ENCODE measurements at regions not wholly inside any gene's neighbourhood (a gene's known extent, or its start where the extent isn't known, plus 50 kb on each side); places are given as distances from the start of the nearest gene placed in this dataset.

GRCh38 chr16:52742052-52742451 is 195.1 kb upstream of the TOX3 start:
- TF ChIP-seq FOXP2 (optimal IDR thresholded peaks at IDR 0.05; ENCODE audit: borderline replicate concordance, extremely low read depth, extremely low read length, insufficient read depth) (no peak), TAF1 (IDR thresholded peaks at IDR 0.05; ENCODE audit: borderline replicate concordance, insufficient read depth, low read length) (no peak), REST (IDR thresholded peaks at IDR 0.05; ENCODE audit: insufficient read depth in 1 of 2, low read depth in 2 of 2, low read length in 2 of 2) (no peak), POLR2AphosphoS5 (IDR thresholded peaks at IDR 0.05; ENCODE audit: low read depth, low read length) (no peak), SIN3A (IDR thresholded peaks at IDR 0.05; ENCODE audit: borderline replicate concordance, insufficient read depth, low read length) (no peak)

GRCh38 chr16:52741351-52741750 is 194.4 kb upstream of the TOX3 start:
- TF ChIP-seq REST (IDR thresholded peaks at IDR 0.05; ENCODE audit: insufficient read depth in 1 of 2, low read depth in 2 of 2, low read length in 2 of 2) (no peak), POLR2AphosphoS5 (IDR thresholded peaks at IDR 0.05; ENCODE audit: low read depth, low read length) (no peak), SIN3A (IDR thresholded peaks at IDR 0.05; ENCODE audit: borderline replicate concordance, insufficient read depth, low read length) (no peak), FOXP2 (optimal IDR thresholded peaks at IDR 0.05; ENCODE audit: borderline replicate concordance, extremely low read depth, extremely low read length, insufficient read depth) (no peak), TAF1 (IDR thresholded peaks at IDR 0.05; ENCODE audit: borderline replicate concordance, insufficient read depth, low read length) (no peak)

GRCh38 chr16:52740766-52741165 is 193.8 kb upstream of the TOX3 start:
- TF ChIP-seq TAF1 (IDR thresholded peaks at IDR 0.05; ENCODE audit: borderline replicate concordance, insufficient read depth, low read length) (no peak), FOXP2 (optimal IDR thresholded peaks at IDR 0.05; ENCODE audit: borderline replicate concordance, extremely low read depth, extremely low read length, insufficient read depth) (no peak)

GRCh38 chr16:52740333-52740732 is 193.4 kb upstream of the TOX3 start:
- TF ChIP-seq FOXP2 (optimal IDR thresholded peaks at IDR 0.05; ENCODE audit: borderline replicate concordance, extremely low read depth, extremely low read length, insufficient read depth) = no peak
- no peak for TF ChIP-seq TAF1 (IDR thresholded peaks at IDR 0.05; ENCODE audit: borderline replicate concordance, insufficient read depth, low read length)
- TF ChIP-seq REST (IDR thresholded peaks at IDR 0.05; ENCODE audit: insufficient read depth in 1 of 2, low read depth in 2 of 2, low read length in 2 of 2) = no peak
- TF ChIP-seq SIN3A (IDR thresholded peaks at IDR 0.05; ENCODE audit: borderline replicate concordance, insufficient read depth, low read length) = no peak

- no peak for TF ChIP-seq SIN3A (IDR thresholded peaks at IDR 0.05; ENCODE audit: borderline replicate concordance, insufficient read depth, low read length)
- no peak for TF ChIP-seq POLR2AphosphoS5 (IDR thresholded peaks at IDR 0.05; ENCODE audit: low read depth, low read length)
- no peak for TF ChIP-seq REST (IDR thresholded peaks at IDR 0.05; ENCODE audit: insufficient read depth in 1 of 2, low read depth in 2 of 2, low read length in 2 of 2)
- TF ChIP-seq TAF1 (IDR thresholded peaks at IDR 0.05; ENCODE audit: borderline replicate concordance, insufficient read depth, low read length) = no peak
Observed at GRCh38 chr16:52731219-52731875, 184.4 kb upstream of the TOX3 start.
